HCT116 (cell line): ENCODE measurements at regions not wholly inside any gene's neighbourhood (a gene's known extent, or its start where the extent isn't known, plus 50 kb on each side); places are given as distances from the start of the nearest gene placed in this dataset.

ENCODE experiments used
- EZH2phosphoT487 ChIP-seq: fragments of 200-600 bp; IDR thresholded peaks from 2 replicates; pipeline ENCODE4 v1.6.1; 2018; ENCODE audit warnings: antibody characterized with exemption, borderline replicate concordance
- MAX ChIP-seq: IDR thresholded peaks from 2 replicates; pipeline ENCODE4 v1.6.1; 2012
- POLR2AphosphoS5 ChIP-seq: IDR thresholded peaks from 2 replicates; pipeline ENCODE4 v1.6.1; 2011; ENCODE audit warnings: mild to moderate bottlenecking, low read depth, low read length, moderate library complexity
- TF ChIP-seq, protein P1 (sequence below), 3 experiments: fragments of 200-600 bp in 1 of 3; sonication (generic) in 1 of 3; IDR thresholded peaks in 2 of 3; conservative IDR thresholded peaks in 1 of 3; 2 replicates each; pipeline ENCODE4 v1.5.1; 2012 to 2017; ENCODE audit warnings: low read depth in 2 of 3, low read length in 2 of 3, antibody characterized with exemption in 1 of 3, borderline replicate concordance in 1 of 3, control low read depth in 1 of 3, mild to moderate bottlenecking in 1 of 3, mixed read lengths in 1 of 3, mixed run types in 1 of 3, moderate library complexity in 1 of 3; ENCODE audit not compliant: insufficient read depth in 1 of 3

GRCh38 chrX:95885074-95885473 is 799.6 kb upstream of the DIAPH2 start:
- TF ChIP-seq, protein P1, sequence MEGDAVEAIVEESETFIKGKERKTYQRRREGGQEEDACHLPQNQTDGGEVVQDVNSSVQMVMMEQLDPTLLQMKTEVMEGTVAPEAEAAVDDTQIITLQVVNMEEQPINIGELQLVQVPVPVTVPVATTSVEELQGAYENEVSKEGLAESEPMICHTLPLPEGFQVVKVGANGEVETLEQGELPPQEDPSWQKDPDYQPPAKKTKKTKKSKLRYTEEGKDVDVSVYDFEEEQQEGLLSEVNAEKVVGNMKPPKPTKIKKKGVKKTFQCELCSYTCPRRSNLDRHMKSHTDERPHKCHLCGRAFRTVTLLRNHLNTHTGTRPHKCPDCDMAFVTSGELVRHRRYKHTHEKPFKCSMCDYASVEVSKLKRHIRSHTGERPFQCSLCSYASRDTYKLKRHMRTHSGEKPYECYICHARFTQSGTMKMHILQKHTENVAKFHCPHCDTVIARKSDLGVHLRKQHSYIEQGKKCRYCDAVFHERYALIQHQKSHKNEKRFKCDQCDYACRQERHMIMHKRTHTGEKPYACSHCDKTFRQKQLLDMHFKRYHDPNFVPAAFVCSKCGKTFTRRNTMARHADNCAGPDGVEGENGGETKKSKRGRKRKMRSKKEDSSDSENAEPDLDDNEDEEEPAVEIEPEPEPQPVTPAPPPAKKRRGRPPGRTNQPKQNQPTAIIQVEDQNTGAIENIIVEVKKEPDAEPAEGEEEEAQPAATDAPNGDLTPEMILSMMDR (IDR thresholded peaks at IDR 0.05 in 2 of 3, conservative IDR thresholded peaks at IDR 0.05 in 1 of 3; ENCODE audit: borderline replicate concordance in 1 of 3, insufficient read depth in 1 of 3, low read depth in 2 of 3, low read length in 2 of 3): no peak
- TF ChIP-seq MAX (no peak), EZH2phosphoT487 (no peak), POLR2AphosphoS5 (no peak)
